ENCODE measurements at regions not wholly inside any gene's neighbourhood (a gene's known extent, or its start where the extent isn't known, plus 50 kb on each side); places are given as distances from the start of the nearest gene placed in this dataset.

- no peak overlapping the region for H3K4me3 Mint-ChIP-seq (ENCODE audit: unreplicated experiment)
- no peak for TF ChIP-seq CTCF (IDR thresholded peaks at IDR 0.05; ENCODE audit: unreplicated experiment)
- DNase-seq (ENCODE audit: low spot score) = no peak
- no peak overlapping the region for H3K27ac Mint-ChIP-seq (ENCODE audit: unreplicated experiment)
- no peaks in the 10 kb centered on the region for H3K9me3 Mint-ChIP-seq (ENCODE audit: unreplicated experiment)
- no peaks in the 10 kb centered on the region for H3K36me3 Mint-ChIP-seq (ENCODE audit: low read depth, unreplicated experiment)
- H3K27me3 Mint-ChIP-seq (ENCODE audit: unreplicated experiment) = no peaks in the 10 kb centered on the region
- H3K4me1 Mint-ChIP-seq (ENCODE audit: unreplicated experiment) = peaks cover 17% of the 10 kb centered on the region
These were observed 116.5 kb upstream of the SLC45A1 start for GRCh38 chr1:8201331-8201861.

- Mint-ChIP-seq H3K27ac (ENCODE audit: unreplicated experiment) (no peak overlapping the region), H3K27me3 (ENCODE audit: unreplicated experiment) (no peaks in the 10 kb centered on the region), H3K4me1 (ENCODE audit: unreplicated experiment) (peaks cover 17% of the 10 kb centered on the region), H3K9me3 (ENCODE audit: unreplicated experiment) (no peaks in the 10 kb centered on the region), H3K36me3 (ENCODE audit: low read depth, unreplicated experiment) (no peaks in the 10 kb centered on the region), H3K4me3 (ENCODE audit: unreplicated experiment) (no peak overlapping the region)
- no peak for TF ChIP-seq CTCF (IDR thresholded peaks at IDR 0.05; ENCODE audit: unreplicated experiment)
- DNase-seq (ENCODE audit: low spot score) = no peak
These were observed 117.4 kb upstream of the SLC45A1 start for GRCh38 chr1:8200317-8201115.

GRCh38 chr1:8198522-8198921 lies 119.4 kb upstream of the SLC45A1 start:
- TF ChIP-seq CTCF (IDR thresholded peaks at IDR 0.05; ENCODE audit: unreplicated experiment) = no peak
- Mint-ChIP-seq H3K4me1 (ENCODE audit: unreplicated experiment) (peaks cover 30% of the 10 kb centered on the region), H3K4me3 (ENCODE audit: unreplicated experiment) (no peak overlapping the region), H3K27ac (ENCODE audit: unreplicated experiment) (no peak overlapping the region), H3K27me3 (ENCODE audit: unreplicated experiment) (no peaks in the 10 kb centered on the region), H3K36me3 (ENCODE audit: low read depth, unreplicated experiment) (no peaks in the 10 kb centered on the region), H3K9me3 (ENCODE audit: unreplicated experiment) (no peaks in the 10 kb centered on the region)
- no peak for DNase-seq (ENCODE audit: low spot score)

- no peaks in the 10 kb centered on the region for H3K36me3 Mint-ChIP-seq (ENCODE audit: low read depth, unreplicated experiment)
- H3K27me3 Mint-ChIP-seq (ENCODE audit: unreplicated experiment) = no peaks in the 10 kb centered on the region
- peaks cover 30% of the 10 kb centered on the region for H3K4me1 Mint-ChIP-seq (ENCODE audit: unreplicated experiment)
- H3K9me3 Mint-ChIP-seq (ENCODE audit: unreplicated experiment) = no peaks in the 10 kb centered on the region
- no peak overlapping the region for H3K27ac Mint-ChIP-seq (ENCODE audit: unreplicated experiment)
- no peak for TF ChIP-seq CTCF (IDR thresholded peaks at IDR 0.05; ENCODE audit: unreplicated experiment)
- H3K4me3 Mint-ChIP-seq (ENCODE audit: unreplicated experiment) = no peak overlapping the region
- no peak for DNase-seq (ENCODE audit: low spot score)
These were observed 120.2 kb upstream of the SLC45A1 start for GRCh38 chr1:8197493-8198282.

All from endothelial cell (in vitro differentiated cells).